GF-D8 (cell line): ENCODE measurements at regions not wholly inside any gene's neighbourhood (a gene's known extent, or its start where the extent isn't known, plus 50 kb on each side); places are given as distances from the start of the nearest gene placed in this dataset.
"Not testable (repeated sequence)": the region's sequence is repeated elsewhere in the genome, so short reads cannot be mapped to it uniquely, and the experiment has no call there.

Experiments used
- DNase-seq: peaks from one replicate; lab custom pipeline; 2025; lab: John Stamatoyannopoulos, UW

GRCh38 chr16:17983847-17984639 is 352.5 kb downstream of the NPIPA8 start:
- DNase-seq, result no peak

DNA sequence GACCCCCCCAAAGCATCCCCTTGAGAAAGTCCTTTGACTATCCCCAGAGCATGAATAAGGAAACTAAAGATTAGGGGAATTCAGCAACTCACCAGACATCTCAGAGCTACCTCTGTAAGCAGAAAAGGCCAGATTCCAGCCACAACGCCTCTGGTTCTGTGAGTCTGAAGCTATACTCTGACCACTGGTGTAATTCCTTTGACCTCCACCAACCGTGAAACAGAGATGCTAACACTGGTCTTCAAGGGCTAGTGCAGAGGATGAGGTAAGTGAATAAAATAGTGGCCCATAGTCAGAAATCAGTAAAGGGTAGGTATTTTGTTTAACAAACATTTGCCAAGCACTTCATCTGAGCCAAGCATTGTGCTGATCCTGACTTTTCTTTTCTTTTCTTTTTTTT is 353.4 kb downstream of the NPIPA8 start:
- DNase-seq, result no peak

DNA sequence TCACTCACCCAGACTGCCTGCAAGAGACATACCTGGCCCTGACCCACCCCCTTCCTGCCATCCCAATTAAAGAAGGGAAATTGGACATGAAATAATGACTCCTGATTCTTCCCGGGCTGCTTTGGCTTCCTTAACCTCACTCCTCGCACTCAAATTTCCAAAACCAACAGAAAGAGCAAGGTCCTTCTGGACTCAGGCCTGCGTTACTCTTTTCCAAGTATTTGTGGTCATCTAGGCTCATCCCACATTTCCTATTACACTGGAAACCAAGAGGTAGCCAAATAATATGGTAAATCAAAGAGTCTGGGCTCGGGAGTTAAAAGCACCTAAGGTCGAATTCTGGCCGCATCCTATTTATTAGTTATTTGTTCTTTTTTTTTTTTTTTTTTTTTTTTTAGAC is 359.3 kb downstream of the NPIPA8 start:
- no peak for DNase-seq

DNA sequence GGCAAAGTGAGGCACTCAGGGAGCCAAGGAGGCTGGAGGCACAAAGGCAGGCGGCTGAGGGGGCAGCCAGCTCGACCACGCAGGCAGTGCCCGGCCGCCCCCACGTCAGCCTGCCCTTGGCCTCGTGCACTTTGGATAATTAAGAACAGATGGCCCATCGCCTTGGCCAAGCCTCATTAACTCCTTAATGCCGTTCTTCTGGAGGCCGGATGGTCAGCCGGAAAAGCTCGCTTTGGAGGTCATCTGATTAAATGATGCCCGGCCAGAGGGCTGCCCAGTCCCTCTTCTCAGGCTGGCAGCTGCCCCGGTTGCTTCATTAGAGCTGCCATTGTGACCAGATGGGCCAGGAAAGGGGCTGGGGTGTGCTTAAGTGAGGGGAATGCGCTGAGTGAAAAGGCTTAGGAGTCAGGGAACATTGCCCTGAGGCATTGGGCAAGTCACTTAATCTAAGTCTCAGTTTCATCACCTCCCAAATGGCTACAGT is 364.0 kb downstream of the NPIPA8 start:
- no peak for DNase-seq

- DNase-seq, result no peak
Measured at GRCh38 chr16:17970816-17971331, 365.7 kb downstream of the NPIPA8 start.

DNA sequence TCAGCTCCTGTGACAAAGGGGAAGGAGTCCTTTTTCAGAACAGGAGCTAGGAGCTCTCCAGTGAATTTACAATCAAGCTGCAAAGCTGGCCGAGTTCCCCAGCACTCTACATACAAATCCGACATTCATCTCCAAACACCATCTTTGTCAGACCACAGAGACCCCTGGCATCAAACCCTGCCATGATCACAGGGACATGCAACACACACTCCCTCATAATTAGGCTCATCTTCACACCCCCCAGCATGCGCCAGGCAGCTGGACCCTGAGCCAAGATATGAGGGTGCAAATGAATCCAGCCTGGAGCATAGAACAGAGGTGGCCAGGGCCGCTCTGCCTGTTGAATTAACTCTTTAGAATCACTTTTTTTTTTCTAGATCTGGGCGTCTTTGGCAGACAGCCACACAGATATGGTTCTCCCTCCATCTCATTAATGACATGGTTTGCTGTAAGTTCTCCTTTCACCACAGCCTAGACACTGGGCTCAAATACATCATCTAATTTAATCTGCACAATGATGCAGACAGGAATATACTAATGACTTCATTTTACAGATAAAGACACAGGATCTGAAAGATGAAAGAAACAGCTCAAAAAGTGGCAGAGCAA is 366.3 kb downstream of the NPIPA8 start:
- no peak for DNase-seq

DNA sequence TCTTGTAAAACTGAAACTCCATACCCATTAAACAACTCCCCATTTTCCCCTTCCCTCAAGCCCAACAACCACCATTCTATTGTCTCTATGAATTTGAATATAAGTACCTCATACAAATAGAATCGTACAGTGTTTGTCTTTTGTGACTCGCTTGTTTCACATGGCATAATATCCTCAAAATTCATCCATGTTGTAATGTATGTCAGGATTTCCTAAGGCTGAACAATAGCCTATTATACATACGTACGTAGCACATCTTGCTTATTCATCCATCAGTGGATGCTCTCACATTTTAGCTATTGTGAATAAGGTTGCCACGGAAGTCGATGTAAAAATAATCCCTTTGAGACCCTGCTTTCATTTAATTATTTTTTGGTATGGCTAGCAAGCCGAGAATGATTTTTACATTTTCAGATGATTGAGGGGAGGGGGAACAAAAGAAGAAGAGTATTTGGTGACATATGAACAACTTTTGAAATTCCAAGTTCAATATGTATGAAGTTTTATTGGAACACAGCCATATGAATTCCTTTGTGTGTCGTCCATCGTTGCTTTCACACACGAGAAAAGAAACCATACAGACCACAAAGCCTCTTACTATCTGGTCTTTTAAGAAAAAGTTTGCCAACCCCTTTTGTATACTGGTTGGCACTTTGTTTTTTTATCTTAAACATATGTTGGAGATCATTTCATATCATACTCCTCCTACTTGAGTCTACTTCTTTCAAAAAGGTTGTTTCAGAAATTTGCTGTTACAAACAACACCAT is 371.2 kb downstream of the NPIPA8 start:
- no peak for DNase-seq

DNA sequence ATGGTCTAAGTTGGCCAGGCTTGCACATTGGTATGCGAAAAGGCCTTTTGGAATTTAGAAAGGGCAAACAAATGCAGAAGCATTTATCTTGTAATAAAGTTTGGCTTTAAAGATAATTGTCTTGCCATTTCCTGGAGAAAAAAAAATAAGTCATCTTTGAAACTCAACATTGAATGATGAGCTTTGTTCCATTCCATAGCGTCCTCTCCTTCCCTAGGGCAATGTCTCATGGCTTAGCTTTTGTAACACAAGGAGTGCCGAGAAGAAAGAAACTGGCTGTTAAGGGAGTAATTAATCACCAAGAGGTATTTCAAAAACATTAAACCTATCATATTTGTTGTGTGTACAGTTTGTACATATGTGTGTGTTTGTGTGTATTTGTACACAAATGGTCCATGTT is 372.3 kb downstream of the NPIPA8 start:
- DNase-seq, result no peak

GRCh38 chr16:17963185-17963836 is 373.2 kb downstream of the NPIPA8 start:
- no peak for DNase-seq

DNA sequence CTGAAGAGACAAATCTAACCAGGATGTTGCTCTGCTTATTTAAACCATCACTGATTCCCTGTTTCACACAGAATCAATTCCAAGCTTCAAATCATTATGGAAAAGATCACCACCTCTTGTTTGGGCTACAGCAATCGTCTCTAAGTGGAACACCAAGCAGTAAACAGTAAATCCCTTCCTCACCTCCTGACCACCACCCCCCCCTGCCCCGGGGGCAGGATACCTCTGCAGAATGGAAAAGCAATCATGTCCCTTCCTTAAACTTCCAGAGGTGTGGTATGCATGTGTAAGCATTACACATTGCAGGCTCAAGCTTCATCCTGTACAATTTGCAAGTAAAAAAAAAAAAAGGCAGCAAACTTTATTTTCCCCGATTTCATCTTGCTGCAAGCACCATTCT is 373.8 kb downstream of the NPIPA8 start:
- DNase-seq, result no peak

DNA sequence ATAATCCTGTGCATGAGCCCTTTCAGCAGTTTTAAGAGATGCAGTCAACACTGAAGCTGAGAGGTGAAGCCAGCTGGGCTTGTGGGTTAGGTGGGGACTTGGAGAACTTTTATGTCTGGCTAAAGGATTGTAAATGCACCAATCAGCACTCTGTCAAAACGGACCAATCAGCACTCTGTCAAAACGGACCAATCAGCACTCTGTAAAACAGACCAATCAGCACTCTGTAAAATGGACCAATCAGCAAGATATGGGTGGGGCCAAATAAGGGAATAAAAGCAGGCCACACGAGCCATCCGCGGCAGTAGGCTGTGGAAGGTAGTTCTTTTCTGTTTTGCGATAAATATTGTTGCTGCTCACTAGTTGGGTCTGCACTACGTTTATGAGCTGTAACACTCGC is 374.7 kb downstream of the NPIPA8 start:
- not testable (repeated sequence) for DNase-seq

GRCh38 chr16:17951378-17951777 is 385.2 kb downstream of the NPIPA8 start:
- no peak for DNase-seq

- no peak for DNase-seq
Measured at GRCh38 chr16:17949982-17950250, 386.6 kb downstream of the NPIPA8 start.

- no peak for DNase-seq
Measured at GRCh38 chr16:17949141-17949981, 387.2 kb downstream of the NPIPA8 start.

GRCh38 chr16:17947637-17948036 is 388.9 kb downstream of the NPIPA8 start:
- no peak for DNase-seq

- DNase-seq, result no peak
Measured at GRCh38 chr16:17947165-17947564, 389.4 kb downstream of the NPIPA8 start.

- DNase-seq, result no peak
Measured at GRCh38 chr16:17945080-17945601, 391.4 kb downstream of the NPIPA8 start.

DNA sequence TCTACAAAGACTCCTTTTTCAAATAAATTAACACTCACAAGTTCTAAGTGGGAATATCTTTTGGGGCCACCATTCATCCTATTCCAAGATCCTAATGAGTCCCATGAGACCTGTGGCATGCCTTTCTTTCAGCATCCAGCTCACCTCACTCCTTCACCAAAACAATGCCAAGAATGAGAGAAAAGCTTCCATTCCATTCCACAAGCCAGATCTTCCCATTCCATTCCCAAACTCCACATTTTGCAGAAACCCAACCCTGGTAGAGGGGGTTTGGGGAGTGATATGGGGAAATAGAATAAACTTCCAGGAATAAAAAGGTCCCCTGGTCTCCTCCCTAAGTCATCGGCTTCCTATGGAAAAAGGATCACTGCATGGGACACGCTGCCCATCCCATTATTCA is 392.2 kb downstream of the NPIPA8 start:
- no peak for DNase-seq

DNA sequence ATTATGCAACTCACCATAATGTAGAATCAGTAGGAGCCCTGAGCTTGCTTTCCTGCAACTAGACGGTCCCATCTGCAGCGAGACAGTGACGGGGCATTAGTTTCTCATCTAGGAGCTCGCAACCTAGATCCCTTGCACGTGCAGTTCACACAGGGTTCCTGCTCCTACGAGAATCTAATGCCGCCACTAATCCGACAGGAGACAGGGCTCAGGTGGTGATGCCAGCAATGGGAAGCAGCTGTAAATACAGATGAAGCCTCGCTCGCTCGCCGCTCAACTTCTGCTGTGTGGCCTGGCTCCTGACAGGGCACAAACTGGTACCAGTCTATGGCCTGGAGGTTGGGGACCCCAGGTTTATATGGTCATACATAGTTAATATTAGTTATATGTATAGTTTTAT is 394.5 kb downstream of the NPIPA8 start:
- DNase-seq, result no peak

GRCh38 chr16:17940584-17941364 is 395.8 kb downstream of the NPIPA8 start:
- no peak for DNase-seq
